ENCODE measurements at regions not wholly inside any gene's neighbourhood (a gene's known extent, or its start where the extent isn't known, plus 50 kb on each side); places are given as distances from the start of the nearest gene placed in this dataset.

GRCh38 chr17:71966459-71967313 is 154.1 kb upstream of the SOX9 start:
- DNase-seq = no peak

GRCh38 chr17:71969500-71969899 is 151.3 kb upstream of the SOX9 start:
- no peak for DNase-seq

- no peak for DNase-seq
Observed at GRCh38 chr17:71970312-71970711, 150.5 kb upstream of the SOX9 start.

GRCh38 chr17:71974051-71974450 is 146.8 kb upstream of the SOX9 start:
- DNase-seq = no peak

GRCh38 chr17:71975331-71975801 is 145.5 kb upstream of the SOX9 start:
- DNase-seq = no peak

GRCh38 chr17:71976011-71976649 is 144.7 kb upstream of the SOX9 start:
- DNase-seq = no peak

- DNase-seq = no peak
Observed at GRCh38 chr17:71978435-71978834, 142.4 kb upstream of the SOX9 start.

- no peak for DNase-seq
Observed at GRCh38 chr17:71980171-71980570, 140.6 kb upstream of the SOX9 start.

GRCh38 chr17:71983828-71984227 is 137.0 kb upstream of the SOX9 start:
- no peak for DNase-seq

- no peak for DNase-seq
Observed at GRCh38 chr17:71985111-71986039, 135.4 kb upstream of the SOX9 start.

- DNase-seq = no peak
Observed at GRCh38 chr17:71986886-71987285, 133.9 kb upstream of the SOX9 start.

GRCh38 chr17:71987634-71988033 is 133.2 kb upstream of the SOX9 start:
- no peak for DNase-seq

- no peak for DNase-seq
Observed at GRCh38 chr17:71989117-71989516, 131.7 kb upstream of the SOX9 start.

- DNase-seq = no peak
Observed at GRCh38 chr17:71993363-71993762, 127.5 kb upstream of the SOX9 start.

- DNase-seq = no peak
Observed at GRCh38 chr17:71995590-71995989, 125.2 kb upstream of the SOX9 start.

GRCh38 chr17:72004011-72004427 is 116.8 kb upstream of the SOX9 start:
- DNase-seq = no peak

- no peak for DNase-seq
Observed at GRCh38 chr17:72004611-72005331, 116.0 kb upstream of the SOX9 start.

GRCh38 chr17:72005332-72006163 is 115.3 kb upstream of the SOX9 start:
- DNase-seq = no peak

GRCh38 chr17:72008236-72008876 is 112.5 kb upstream of the SOX9 start:
- DNase-seq = no peak

- DNase-seq = no peak
Observed at GRCh38 chr17:72011561-72011960, 109.3 kb upstream of the SOX9 start.

GRCh38 chr17:72021417-72022041 is 99.3 kb upstream of the SOX9 start:
- DNase-seq = no peak

Measured in NCI-H2171 (cell line).